ENCODE measurements at regions not wholly inside any gene's neighbourhood (a gene's known extent, or its start where the extent isn't known, plus 50 kb on each side); places are given as distances from the start of the nearest gene placed in this dataset.

DNA sequence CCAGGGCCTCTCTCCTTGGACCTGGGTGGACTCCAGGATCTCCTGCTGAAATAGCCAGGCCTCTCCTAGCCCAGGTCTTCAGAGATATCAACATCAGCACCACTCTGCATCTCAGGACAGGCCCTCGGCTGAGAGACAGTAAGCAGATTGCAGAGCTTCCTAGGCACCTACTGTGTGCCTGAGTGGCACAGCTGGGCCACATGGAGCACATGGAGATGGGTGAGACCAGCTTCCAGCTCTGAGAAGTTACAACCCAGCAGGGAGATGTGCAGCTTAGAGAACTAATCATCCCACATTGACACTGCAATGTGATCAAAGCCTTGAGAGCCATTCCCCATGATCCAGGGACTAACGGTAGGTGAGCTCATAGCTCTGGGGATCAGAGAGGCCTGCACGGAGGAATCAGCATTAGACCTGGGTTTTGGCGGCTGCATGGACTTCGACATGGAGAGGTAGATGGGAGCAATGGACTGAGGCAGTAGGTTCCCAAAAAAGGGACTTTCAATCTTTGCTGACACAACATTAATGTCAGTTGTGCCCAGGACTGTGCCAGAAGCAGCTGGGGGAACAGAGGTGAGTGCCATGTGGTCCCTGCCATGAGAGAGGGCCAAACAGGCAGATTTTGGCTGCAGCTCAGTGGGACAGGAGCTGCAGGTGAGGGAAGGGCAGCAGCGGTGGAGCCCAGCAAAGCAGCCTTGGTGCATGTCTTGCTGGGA lies 76.0 kb upstream of the LEP start:
- DNase-seq (ENCODE audit: low spot score in 2 of 2): no peak
- no peak for ATAC-seq
- Mint-ChIP-seq H3K36me3 (peaks cover 6 to 14% of the 10 kb centered on the region in 2 donors), H3K9me3 (no peaks in the 10 kb centered on the region), H3K27ac (no peak overlapping the region)

DNA sequence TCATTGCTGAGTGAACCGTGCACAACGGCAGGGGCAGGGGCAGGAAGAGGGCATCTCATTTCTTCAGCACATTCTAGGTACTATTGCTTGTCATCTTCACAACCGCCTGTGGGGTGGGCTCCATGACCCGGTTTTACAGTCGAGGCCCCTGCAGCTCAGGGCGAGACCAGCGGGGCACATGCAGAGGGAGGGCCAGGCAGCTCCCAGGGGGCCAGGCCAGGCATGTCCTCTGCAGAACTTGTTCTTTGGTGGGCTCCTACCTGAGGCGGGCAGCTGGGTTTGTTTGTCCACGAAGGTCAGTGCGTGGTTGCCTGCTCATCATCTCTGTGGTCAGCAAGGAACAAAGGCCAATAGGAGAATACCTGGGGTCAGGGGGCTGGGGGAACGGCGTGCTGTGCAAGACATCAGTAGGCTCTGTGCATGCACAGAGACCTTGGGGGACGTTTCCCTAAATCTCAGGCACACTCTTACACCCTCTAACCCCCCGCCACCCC lies 75.1 kb upstream of the LEP start:
- no peak overlapping the region for H3K27ac Mint-ChIP-seq
- DNase-seq (ENCODE audit: low spot score in 2 of 2) (no peak), ATAC-seq (no peak)
- H3K36me3 Mint-ChIP-seq: peaks cover 6 to 14% of the 10 kb centered on the region in 2 donors
- H3K9me3 Mint-ChIP-seq: no peaks in the 10 kb centered on the region

DNA sequence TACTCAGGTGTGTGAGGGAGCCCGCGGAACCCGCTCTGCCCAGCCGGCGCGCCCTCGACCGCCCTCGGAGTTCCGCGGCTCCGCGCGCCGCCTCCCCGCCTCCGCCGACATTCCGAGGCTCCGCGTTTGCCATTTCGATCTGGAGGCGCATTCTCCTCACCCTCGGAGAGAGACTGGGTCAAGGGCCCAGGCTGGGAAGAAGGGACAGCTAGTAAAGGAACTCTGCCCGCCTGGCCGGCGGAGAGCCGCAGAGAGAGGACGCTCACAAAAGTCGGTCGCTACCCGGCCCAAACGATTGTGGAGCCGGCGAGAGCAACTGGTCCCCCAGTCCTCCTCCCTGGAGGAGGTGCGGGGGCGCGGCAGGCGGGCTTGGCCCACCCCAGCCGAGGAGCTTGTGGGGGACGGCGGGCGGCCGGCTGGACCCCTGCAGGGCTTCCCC lies 74.5 kb upstream of the LEP start:
- ATAC-seq: no peak
- Mint-ChIP-seq H3K36me3 (peaks cover 6 to 14% of the 10 kb centered on the region in 2 donors), H3K9me3 (no peaks in the 10 kb centered on the region), H3K27ac (no peak overlapping the region)
- no peak for DNase-seq (ENCODE audit: low spot score in 2 of 2)

- DNase-seq (ENCODE audit: low spot score in 2 of 2): no peak
- H3K9me3 Mint-ChIP-seq: no peaks in the 10 kb centered on the region
These were observed 73.9 kb upstream of the LEP start for GRCh38 chr7:128167042-128167701.

GRCh38 chr7:128167791-128168666 lies 73.0 kb upstream of the LEP start:
- ATAC-seq: peak; percentile 1 to 8
- DNase-seq (ENCODE audit: low spot score in 2 of 2): no peak
- no peak overlapping the region for H3K27ac Mint-ChIP-seq
- H3K36me3 Mint-ChIP-seq: peaks cover 6 to 14% of the 10 kb centered on the region in 2 donors
- H3K9me3 Mint-ChIP-seq: no peaks in the 10 kb centered on the region

More at GRCh38 chr7:128167042-128167701, 73.9 kb upstream of the LEP start:
- Mint-ChIP-seq H3K36me3 (peaks cover 6 to 14% of the 10 kb centered on the region in 2 donors), H3K27ac (no peak overlapping the region)
- peak; percentile 33 to 34 for ATAC-seq

DNA sequence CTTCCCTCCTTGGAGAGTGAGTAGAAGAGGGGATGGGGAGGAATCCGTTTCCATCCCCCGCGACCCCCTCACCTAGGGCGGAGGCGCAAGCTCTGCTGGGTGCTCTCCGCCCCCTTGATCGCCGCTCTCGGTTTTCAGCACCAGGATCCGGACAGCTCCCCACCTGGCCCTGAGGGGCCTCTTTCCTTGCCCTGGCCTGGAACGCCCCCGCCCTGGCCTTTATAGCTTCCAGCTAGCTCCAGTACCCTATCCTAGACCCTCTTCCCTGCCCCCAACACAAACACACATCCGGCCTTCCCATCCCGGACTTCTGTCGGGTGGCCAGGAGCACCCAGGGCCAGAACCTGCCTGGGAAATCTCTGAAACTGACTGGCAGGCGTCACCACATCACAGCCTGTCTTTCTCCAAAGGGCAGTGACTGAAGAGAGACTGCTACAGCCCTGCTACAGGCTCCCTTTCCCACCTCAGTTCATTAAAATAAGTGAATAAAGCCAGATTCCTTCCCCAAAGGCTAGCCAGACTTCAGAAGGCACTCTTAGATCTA lies 72.3 kb upstream of the LEP start:
- Mint-ChIP-seq H3K36me3 (peaks cover 6 to 14% of the 10 kb centered on the region in 2 donors), H3K9me3 (no peaks in the 10 kb centered on the region), H3K27ac (no peak overlapping the region)
- ATAC-seq (no peak), DNase-seq (ENCODE audit: low spot score in 2 of 2) (peak in 1 of 2 donors; percentile 22)

- ATAC-seq (no peak), DNase-seq (ENCODE audit: low spot score in 2 of 2) (no peak)
- H3K36me3 Mint-ChIP-seq: peaks cover 6 to 8% of the 10 kb centered on the region in 2 donors
- H3K27ac Mint-ChIP-seq: no peak overlapping the region
- no peaks in the 10 kb centered on the region for H3K9me3 Mint-ChIP-seq
These were observed 70.6 kb upstream of the LEP start for GRCh38 chr7:128170461-128170860.

DNA sequence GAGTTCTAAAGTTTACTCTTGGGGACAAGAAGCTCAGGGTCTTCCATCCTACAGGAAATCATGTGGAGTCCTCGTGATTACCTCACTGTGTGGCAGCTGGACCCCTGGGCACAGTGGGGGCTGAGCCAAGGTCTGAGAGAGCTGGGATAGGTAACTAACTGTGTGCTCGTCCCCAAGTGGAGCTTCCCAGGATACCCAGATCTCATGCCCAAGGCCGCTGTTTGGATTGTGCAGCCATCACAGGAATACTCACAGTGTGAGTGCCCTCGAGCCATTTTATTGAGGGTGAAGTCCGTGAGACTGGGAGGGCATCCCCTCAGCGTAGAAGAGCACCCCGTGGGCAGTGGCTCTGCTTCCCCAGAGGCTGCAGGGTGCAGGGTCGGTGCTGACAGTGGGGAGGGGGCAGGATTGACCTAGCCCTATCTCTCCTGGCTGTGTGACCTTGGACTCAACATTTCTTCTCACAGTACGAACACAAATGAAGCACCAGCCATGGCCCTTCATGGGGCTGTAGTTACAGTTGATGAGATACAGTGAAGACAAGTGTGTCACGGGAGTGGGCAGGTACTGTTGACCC lies 69.6 kb upstream of the LEP start:
- no peak for ATAC-seq
- peaks cover 6 to 7% of the 10 kb centered on the region in 2 donors for H3K36me3 Mint-ChIP-seq

DNA sequence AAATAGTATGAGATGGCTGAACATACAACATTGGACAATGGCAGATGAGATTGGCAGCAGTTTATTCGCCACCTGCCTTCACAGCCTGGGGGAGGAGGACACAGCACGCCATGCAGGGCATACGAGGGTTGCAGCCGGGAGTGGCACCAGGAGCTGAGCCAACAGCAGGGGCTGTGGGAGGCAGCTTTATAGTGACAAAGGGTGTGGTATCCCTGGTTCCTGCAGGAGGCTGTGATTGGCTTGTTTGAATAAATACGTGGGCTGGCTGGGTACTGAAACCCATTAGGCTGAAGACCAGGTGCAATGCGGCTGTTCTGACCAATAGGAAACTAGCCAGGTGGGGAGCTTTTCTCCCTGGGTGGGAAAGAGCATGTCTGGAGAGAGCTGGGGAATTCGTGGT lies 68.9 kb upstream of the LEP start:
- Mint-ChIP-seq H3K27ac (no peak overlapping the region), H3K9me3 (no peaks in the 10 kb centered on the region), H3K36me3 (peaks cover 6 to 7% of the 10 kb centered on the region in 2 donors)
- ATAC-seq (no peak), DNase-seq (ENCODE audit: low spot score in 2 of 2) (no peak)

More for the DNA sequence above, 69.6 kb upstream of the LEP start:
- no peak for DNase-seq (ENCODE audit: low spot score in 2 of 2)
- H3K27ac Mint-ChIP-seq: no peak overlapping the region
- H3K9me3 Mint-ChIP-seq: no peaks in the 10 kb centered on the region

GRCh38 chr7:128172963-128173362 lies 68.1 kb upstream of the LEP start:
- Mint-ChIP-seq H3K36me3 (peaks cover 6 to 7% of the 10 kb centered on the region in 2 donors), H3K9me3 (no peaks in the 10 kb centered on the region), H3K27ac (no peak overlapping the region)
- DNase-seq (ENCODE audit: low spot score in 2 of 2) (no peak), ATAC-seq (no peak)

DNA sequence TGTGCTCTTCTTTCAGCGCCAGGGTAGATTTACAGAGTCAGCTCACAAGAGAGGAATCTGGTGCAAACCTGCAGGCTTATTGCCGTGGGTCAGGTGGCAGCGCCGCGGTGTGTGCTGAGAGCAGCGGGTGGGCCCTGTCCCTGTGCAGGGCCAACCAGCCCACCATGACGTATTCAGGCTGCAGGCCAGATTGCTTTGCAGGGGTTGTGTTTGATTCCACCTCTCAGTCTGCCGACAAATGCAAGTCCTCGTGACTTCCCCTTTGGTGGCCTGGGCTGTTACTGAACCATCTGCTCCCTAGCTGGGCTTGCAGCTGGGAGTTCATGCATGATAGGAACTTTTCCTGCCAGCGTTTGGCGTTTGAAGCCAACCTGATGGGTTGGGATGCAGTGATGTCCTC lies 66.7 kb upstream of the LEP start:
- H3K27ac Mint-ChIP-seq: no peak overlapping the region
- H3K9me3 Mint-ChIP-seq: no peaks in the 10 kb centered on the region
- no peak for ATAC-seq
- H3K36me3 Mint-ChIP-seq: peaks cover under 1 to 4% of the 10 kb centered on the region in 2 donors
- no peak for DNase-seq (ENCODE audit: low spot score in 2 of 2)

- no peaks in the 10 kb centered on the region for H3K36me3 Mint-ChIP-seq
- peak overlapping the region in 1 of 2 donors; percentile 25 for H3K27ac Mint-ChIP-seq
These were observed 64.4 kb upstream of the LEP start for GRCh38 chr7:128176696-128177095.

GRCh38 chr7:128177768-128178550 lies 63.1 kb upstream of the LEP start:
- H3K36me3 Mint-ChIP-seq: no peaks in the 10 kb centered on the region
- no peak overlapping the region for H3K27ac Mint-ChIP-seq
- no peak for DNase-seq (ENCODE audit: low spot score in 2 of 2)
- ATAC-seq: no peak
- no peaks in the 10 kb centered on the region for H3K9me3 Mint-ChIP-seq

More at GRCh38 chr7:128176696-128177095, 64.4 kb upstream of the LEP start:
- no peak for DNase-seq (ENCODE audit: low spot score in 2 of 2)
- ATAC-seq: no peak
- no peaks in the 10 kb centered on the region for H3K9me3 Mint-ChIP-seq

DNA sequence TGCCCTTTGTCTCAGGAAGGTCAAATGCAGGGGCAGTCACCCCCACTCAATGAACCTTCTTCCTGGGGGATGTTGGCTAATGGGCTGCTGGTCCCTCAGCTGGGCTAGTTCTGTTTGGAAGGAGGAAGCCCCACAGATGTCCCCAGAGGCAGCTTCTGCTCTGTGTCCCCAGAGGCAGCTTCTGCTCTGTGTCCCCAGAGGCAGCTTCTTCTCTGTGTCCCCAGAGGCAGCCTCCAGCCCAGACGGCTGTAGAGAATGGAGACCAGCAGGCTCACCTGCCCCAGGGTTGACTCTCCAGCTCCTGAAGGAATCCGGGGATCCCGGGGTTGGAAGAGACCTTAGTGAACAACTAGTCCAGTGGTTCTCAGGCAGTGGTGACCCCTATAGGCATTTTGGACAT lies 62.5 kb upstream of the LEP start:
- Mint-ChIP-seq H3K9me3 (no peaks in the 10 kb centered on the region), H3K36me3 (no peaks in the 10 kb centered on the region), H3K27ac (no peak overlapping the region)
- no peak for ATAC-seq
- DNase-seq (ENCODE audit: low spot score in 2 of 2): no peak

DNA sequence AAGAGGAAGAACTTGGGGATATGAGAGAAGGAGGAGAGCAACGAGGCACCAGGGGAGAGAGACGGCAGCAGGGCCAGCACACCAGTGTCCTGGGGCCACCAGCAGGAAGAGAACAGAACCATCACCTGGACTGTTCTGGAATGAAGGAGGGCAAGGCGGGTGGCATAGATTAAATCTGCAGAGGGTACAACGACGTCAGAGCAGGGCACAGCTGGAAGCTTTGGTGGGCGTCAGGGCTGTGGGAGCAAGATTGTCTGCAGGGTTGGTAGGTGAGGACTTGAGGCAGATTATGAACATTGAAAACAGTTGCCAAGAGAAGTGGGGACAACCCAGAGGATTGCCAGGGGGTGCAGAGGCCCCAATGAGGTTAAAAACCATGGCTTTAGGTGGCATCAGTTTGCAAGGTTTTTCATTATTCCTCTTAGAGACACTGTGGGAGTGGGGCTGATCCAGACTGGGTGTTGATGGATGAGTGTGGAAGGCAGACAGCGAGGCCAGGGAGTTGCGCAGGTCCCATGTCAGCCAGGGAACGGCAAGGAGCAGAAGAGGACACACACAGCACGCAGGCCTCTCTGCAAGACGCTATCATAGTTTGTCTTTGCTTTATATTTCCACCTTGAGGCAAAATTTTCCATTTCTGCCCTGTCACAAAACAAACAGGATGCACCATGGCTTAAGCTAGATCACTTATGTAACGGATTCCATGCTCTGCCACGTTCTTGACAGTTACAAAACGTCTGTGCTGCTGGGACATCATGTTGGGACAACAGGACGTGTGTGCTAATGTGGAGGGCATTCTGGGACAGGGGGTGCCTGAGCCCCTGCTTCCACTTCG lies 52.5 kb upstream of the LEP start:
- Mint-ChIP-seq H3K27ac (no peak overlapping the region), H3K36me3 (peaks cover 0 to 2% of the 10 kb centered on the region in 2 donors), H3K9me3 (peaks cover 2% of the 10 kb centered on the region in 2 donors)
- ATAC-seq: no peak
- peak in 1 of 2 donors; percentile 14 for DNase-seq (ENCODE audit: low spot score in 2 of 2)
